CD4-positive, alpha-beta T cell (primary cell): ENCODE measurements at regions not wholly inside any gene's neighbourhood (a gene's known extent, or its start where the extent isn't known, plus 50 kb on each side); places are given as distances from the start of the nearest gene placed in this dataset.

Experiments used
- ATAC-seq: fragments of 200-7000 bp; cut with Tn5 transposase; one replicate; pipeline ENCODE4 v1.10.0; 2022; ENCODE audit warnings: mild to moderate bottlenecking; ENCODE audit not compliant: poor library complexity
- CTCF ChIA-PET: fragments of 350-600 bp; sonication (Branson Sonifier 250); formaldehyde crosslinking; loops from one replicate; lab custom pipeline; 2021; ENCODE audit warnings: antibody characterized with exemption, inconsistent platforms; lab: Charles Lee
- POLR2A ChIA-PET: fragments of 350-600 bp; sonication (Branson Sonifier 250); formaldehyde crosslinking; loops from one replicate; lab custom pipeline; 2021; ENCODE audit warnings: antibody characterized with exemption, inconsistent platforms; lab: Charles Lee
- DNase-seq, 14 experiments: peaks; one replicate each; pipeline ENCODE4 v3.0.0-alpha.2; 2013 to 2020; ENCODE audit warnings: mixed read lengths in 2 of 14
- H3K27ac ChIP-seq, 2 donors: one replicate each; pipeline versions ENCODE4 v1.5.1 to v1.7.0; 2013; ENCODE audit warnings: low read length in 2 of 2, low read depth in 1 of 2, mild to moderate bottlenecking in 1 of 2
- H3K27me3 ChIP-seq, 2 experiments: 1 replicate in 1 of 2; 2 replicates in 1 of 2; pipeline versions ENCODE4 v1.6.1 to v1.7.0; 2013; ENCODE audit warnings: low read length in 2 of 2, control low read depth in 1 of 2, mild to moderate bottlenecking in 1 of 2, moderate library complexity in 1 of 2; ENCODE audit not compliant: insufficient read depth in 2 of 2, control insufficient read depth in 1 of 2
- H3K36me3 ChIP-seq: one replicate; pipeline ENCODE4 v1.6.1; 2013; ENCODE audit warnings: low read length, control low read depth; ENCODE audit not compliant: insufficient read depth
- H3K4me1 ChIP-seq: one replicate; pipeline ENCODE4 v1.6.1; 2013; ENCODE audit warnings: low read length, control low read depth; ENCODE audit not compliant: insufficient read depth
- H3K4me3 ChIP-seq: one replicate; pipeline ENCODE4 v1.5.1; 2013; ENCODE audit warnings: mild to moderate bottlenecking, low read length, moderate library complexity
- H3K9me3 ChIP-seq, 2 experiments: 1 replicate in 1 of 2; 2 replicates in 1 of 2; pipeline versions ENCODE4 v1.6.1 to v1.7.0; 2013; ENCODE audit warnings: low read length in 2 of 2, mild to moderate bottlenecking in 2 of 2, control low read depth in 1 of 2, moderate library complexity in 1 of 2; ENCODE audit not compliant: control insufficient read depth in 1 of 2, insufficient read depth in 1 of 2
- H3K27ac Mint-ChIP-seq: one replicate; pipeline ENCODE4 v1.8.0; 2020; ENCODE audit warnings: mixed read lengths
- H3K27me3 Mint-ChIP-seq: one replicate; pipeline ENCODE4 v1.8.0; 2021; ENCODE audit warnings: mixed read lengths
- H3K36me3 Mint-ChIP-seq: one replicate; pipeline ENCODE4 v1.8.0; 2021; ENCODE audit warnings: low read depth, mixed read lengths
- H3K4me1 Mint-ChIP-seq: one replicate; pipeline ENCODE4 v1.8.0; 2021; ENCODE audit warnings: low read depth, mixed read lengths
- H3K4me3 Mint-ChIP-seq: one replicate; pipeline ENCODE4 v1.8.0; 2020; ENCODE audit warnings: mild to moderate bottlenecking, mixed read lengths
- H3K9me3 Mint-ChIP-seq: one replicate; pipeline ENCODE4 v1.8.0; 2020; ENCODE audit warnings: mixed read lengths
- intact Hi-C, 2 experiments: fragments of 100-400 bp; cut with DNase I in 1 of 2; cut with micrococcal nuclease in 1 of 2; formaldehyde crosslinking; loops; one replicate each; pipeline versions ENCODE4 v1.15.1 to v1.9.0; 2023 to 2025; cut with DNase I, micrococcal nuclease
- TF ChIP-seq, protein P1 (sequence below): fragments of 200-600 bp; IDR thresholded peaks from one replicate; pipeline ENCODE4 v1.8.0; 2022; ENCODE audit warnings: antibody characterized with exemption, mild to moderate bottlenecking

DNA sequence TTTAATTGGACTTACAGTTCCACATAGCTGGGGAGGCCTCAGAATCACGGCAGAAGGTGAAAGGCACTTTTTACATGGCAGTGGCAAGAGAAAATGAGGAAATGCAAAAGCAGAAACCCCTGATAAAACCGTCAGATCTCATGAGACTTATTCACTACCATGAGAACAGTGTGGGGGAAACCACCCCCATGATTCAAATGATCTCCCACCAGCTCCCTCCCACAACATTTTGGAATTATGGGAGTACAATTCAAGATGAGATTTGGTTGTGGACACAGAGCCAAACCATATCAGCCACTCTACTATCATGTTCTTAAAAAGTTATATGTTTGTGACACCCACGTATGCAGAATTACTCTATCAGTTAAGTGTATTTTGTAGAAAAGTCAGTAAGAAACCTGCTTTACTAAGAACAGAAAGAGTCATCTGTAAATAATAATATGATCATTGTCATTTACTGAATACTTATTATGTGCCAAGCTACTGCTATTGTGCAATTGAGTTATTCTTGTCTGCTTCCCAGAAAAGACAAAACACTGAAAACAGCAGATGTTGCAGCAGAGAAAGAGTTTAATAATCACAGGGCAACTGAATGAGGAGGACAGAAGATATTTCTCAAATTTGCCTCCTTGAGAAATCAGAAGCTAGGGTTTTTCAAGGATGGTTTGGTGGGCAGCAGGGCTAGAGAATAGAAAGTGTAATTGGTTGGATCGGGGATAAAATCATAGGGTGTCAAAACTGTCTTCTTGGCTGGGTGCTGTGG lies 207.7 kb upstream of the FGGY start:
- ChIA-PET CTCF (no interaction called here), POLR2A (no interaction called here)
- TF ChIP-seq, protein P1, sequence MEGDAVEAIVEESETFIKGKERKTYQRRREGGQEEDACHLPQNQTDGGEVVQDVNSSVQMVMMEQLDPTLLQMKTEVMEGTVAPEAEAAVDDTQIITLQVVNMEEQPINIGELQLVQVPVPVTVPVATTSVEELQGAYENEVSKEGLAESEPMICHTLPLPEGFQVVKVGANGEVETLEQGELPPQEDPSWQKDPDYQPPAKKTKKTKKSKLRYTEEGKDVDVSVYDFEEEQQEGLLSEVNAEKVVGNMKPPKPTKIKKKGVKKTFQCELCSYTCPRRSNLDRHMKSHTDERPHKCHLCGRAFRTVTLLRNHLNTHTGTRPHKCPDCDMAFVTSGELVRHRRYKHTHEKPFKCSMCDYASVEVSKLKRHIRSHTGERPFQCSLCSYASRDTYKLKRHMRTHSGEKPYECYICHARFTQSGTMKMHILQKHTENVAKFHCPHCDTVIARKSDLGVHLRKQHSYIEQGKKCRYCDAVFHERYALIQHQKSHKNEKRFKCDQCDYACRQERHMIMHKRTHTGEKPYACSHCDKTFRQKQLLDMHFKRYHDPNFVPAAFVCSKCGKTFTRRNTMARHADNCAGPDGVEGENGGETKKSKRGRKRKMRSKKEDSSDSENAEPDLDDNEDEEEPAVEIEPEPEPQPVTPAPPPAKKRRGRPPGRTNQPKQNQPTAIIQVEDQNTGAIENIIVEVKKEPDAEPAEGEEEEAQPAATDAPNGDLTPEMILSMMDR: no peak
- Histone ChIP-seq H3K4me1 (peaks cover 4% of the 10 kb centered on the region), H3K36me3 (no peaks in the 10 kb centered on the region), H3K27ac (no peak overlapping the region), H3K9me3 (no peaks in the 10 kb centered on the region), H3K4me3 (no peak overlapping the region), H3K27me3 (no peaks in the 10 kb centered on the region)
- DNase-seq (no peak), ATAC-seq (no peak)
- Mint-ChIP-seq H3K27me3 (no peaks in the 10 kb centered on the region), H3K27ac (no peak overlapping the region), H3K36me3 (no peaks in the 10 kb centered on the region), H3K9me3 (no peaks in the 10 kb centered on the region), H3K4me3 (no peak overlapping the region), H3K4me1 (peaks cover 5% of the 10 kb centered on the region)
- intact Hi-C loops: no loop called here

DNA sequence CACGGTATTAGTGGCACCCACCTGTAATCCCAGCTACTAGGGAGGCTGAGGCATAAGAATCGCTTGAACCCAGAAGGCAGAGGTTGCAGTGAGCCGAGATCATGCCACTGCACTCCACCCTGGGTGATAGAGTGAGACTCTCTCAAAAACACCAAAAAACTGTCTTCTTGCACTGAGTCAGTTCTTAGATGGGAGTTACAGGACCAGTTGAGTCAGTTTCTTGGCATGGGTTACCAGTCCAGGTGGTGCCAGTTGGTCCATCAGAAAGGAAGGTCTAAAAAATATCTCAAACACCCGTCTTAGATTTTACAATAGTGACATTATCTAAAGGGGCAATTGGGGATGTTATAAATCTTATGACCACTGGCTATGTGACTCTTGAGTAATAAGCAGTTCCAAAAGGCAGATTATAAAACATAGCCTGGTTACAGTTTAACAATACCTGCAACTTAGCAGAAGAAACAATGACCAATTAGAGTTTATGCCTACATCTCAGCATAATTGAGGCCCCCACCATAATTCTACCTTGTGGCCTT lies 206.9 kb upstream of the FGGY start:
- no peaks in the 10 kb centered on the region for H3K36me3 Mint-ChIP-seq
- H3K36me3 ChIP-seq: no peaks in the 10 kb centered on the region
- no peaks in the 10 kb centered on the region for H3K9me3 ChIP-seq
- H3K27ac Mint-ChIP-seq: no peak overlapping the region
- no peak overlapping the region for H3K27ac ChIP-seq
- intact Hi-C loops: no loop called here
- ChIA-PET CTCF (no interaction called here), POLR2A (no interaction called here)
- no peaks in the 10 kb centered on the region for H3K27me3 Mint-ChIP-seq
- no peaks in the 10 kb centered on the region for H3K27me3 ChIP-seq
- no peak for ATAC-seq
- no peaks in the 10 kb centered on the region for H3K4me1 ChIP-seq
- no peak overlapping the region for H3K4me3 ChIP-seq
- no peak for DNase-seq
- TF ChIP-seq, protein P1: no peak
- H3K4me3 Mint-ChIP-seq: no peak overlapping the region
- no peaks in the 10 kb centered on the region for H3K9me3 Mint-ChIP-seq
- H3K4me1 Mint-ChIP-seq: no peaks in the 10 kb centered on the region

DNA sequence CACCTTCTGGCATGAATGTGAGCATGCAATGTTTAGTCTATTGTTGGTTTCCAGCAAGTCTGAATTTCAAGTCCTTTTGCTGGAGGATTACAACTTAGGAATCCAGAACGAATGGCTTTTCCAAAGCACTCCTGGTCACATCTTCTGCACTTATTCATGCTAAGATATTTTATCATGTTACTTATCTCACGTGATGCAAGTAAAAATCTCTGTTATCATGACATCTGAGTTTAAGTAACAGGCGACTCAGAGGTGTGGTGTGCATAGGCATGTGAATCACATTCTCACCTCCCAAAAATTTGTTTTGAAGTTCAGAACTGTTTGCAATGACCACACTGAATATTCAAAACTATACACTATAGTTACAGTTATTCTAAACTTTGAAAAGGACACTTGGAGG lies 204.8 kb upstream of the FGGY start:
- ATAC-seq: no peak
- H3K27ac ChIP-seq: no peak overlapping the region
- Mint-ChIP-seq H3K4me3 (no peak overlapping the region), H3K9me3 (no peaks in the 10 kb centered on the region), H3K4me1 (no peaks in the 10 kb centered on the region), H3K36me3 (no peaks in the 10 kb centered on the region), H3K27me3 (no peaks in the 10 kb centered on the region), H3K27ac (no peak overlapping the region)
- H3K27me3 ChIP-seq: no peaks in the 10 kb centered on the region
- H3K36me3 ChIP-seq: no peaks in the 10 kb centered on the region
- no peaks in the 10 kb centered on the region for H3K9me3 ChIP-seq
- TF ChIP-seq, protein P1: no peak
- CTCF ChIA-PET: no interaction called here
- no peaks in the 10 kb centered on the region for H3K4me1 ChIP-seq
- intact Hi-C loops: no loop called here
- H3K4me3 ChIP-seq: no peak overlapping the region
- DNase-seq: no peak
- POLR2A ChIA-PET: no interaction called here
